ENCODE measurements at regions not wholly inside any gene's neighbourhood (a gene's known extent, or its start where the extent isn't known, plus 50 kb on each side); places are given as distances from the start of the nearest gene placed in this dataset.
A peak's percentile ranks its signal among the peaks of the same experiment; 100 is the strongest.

DNA sequence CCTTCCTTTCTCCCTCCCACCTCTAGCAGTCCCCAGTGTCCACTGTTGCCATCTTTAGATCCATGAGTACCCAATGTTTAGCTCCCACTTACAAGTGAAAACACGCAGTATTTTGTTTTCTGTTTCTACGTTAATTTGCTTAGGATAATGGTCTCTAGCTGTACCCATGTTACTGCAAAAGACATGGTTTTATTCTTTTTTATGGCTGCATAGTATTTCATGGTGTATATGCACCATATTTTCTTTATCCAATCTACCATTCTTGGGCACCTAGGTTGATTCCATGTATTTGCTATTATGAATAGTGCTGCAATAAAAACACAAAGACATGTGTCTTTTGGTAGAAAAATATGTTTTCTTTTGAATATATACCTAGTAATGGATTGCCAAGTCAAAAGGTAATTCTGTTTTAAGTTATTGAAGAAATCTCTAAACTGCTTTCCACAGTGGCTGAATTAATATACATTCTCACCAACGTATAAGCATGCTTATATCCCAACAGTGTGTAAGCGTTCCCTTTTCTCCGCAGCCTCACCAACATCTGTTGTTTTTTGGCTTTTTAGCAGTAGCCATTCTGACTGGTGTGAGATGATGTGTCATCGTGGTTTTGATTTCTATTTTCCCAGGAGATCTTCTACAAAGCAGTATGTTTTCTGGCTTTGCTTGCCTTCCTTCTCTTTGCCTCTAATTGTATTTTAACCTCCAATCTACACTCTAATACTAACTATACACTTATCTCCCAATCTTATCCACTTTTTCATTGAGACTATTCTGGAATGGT is 179.5 kb upstream of the PHF14 start:
- TF ChIP-seq GATA1 (IDR thresholded peaks at IDR 0.05; ENCODE audit: low read depth, low read length) (no peak), POLR2A (IDR thresholded peaks at IDR 0.05; ENCODE audit: low read length) (no peak)
- DNase-seq = no peak

DNA sequence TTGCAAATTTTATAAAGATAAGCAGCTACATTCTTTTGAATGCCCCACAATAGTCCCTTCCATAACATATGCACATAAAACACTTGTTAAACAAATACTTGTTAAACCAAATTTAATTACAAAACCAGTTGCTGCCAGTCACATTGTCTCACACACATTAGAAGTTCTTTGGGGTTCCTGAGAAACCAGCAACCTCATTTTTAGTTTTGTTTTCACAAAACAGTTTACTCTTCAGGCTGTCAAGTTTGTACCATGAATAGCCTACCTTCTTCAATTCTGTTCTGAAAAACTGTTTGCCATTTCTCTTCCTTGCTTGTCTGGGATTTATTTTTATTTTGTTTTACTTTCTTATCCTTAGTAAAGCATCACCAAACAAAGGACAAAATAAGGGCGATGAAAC is 176.5 kb upstream of the PHF14 start:
- DNase-seq = no peak
- TF ChIP-seq GATA1 (IDR thresholded peaks at IDR 0.05; ENCODE audit: low read depth, low read length) (no peak), POLR2A (IDR thresholded peaks at IDR 0.05; ENCODE audit: low read length) (no peak)

DNA sequence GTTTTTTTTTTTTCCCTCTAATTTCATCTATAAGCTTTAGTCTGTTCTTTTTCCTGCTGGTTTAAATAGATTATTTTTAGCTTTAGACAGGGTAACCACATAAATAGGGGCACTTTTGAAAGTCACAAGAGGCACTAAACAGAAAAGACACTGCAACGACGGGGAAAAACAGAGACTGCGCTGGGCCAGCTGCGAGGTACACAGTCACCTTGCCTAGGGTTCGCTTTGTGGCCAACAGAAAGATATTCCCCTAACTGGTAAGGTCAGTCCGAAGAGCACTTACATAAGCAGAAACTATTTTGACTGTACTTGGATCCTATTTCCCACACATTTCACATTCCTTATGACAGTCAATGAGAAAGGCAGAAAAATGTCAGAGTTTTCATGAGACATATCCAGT is 175.6 kb upstream of the PHF14 start:
- DNase-seq = no peak
- TF ChIP-seq POLR2A (IDR thresholded peaks at IDR 0.05; ENCODE audit: low read length) (no peak), GATA1 (IDR thresholded peaks at IDR 0.05; ENCODE audit: low read depth, low read length) (no peak)

GRCh38 chr7:10799475-10799874 is 174.2 kb upstream of the PHF14 start:
- no peak for DNase-seq
- TF ChIP-seq GATA1 (IDR thresholded peaks at IDR 0.05; ENCODE audit: low read depth, low read length) = no peak
- no peak for TF ChIP-seq POLR2A (IDR thresholded peaks at IDR 0.05; ENCODE audit: low read length)

DNA sequence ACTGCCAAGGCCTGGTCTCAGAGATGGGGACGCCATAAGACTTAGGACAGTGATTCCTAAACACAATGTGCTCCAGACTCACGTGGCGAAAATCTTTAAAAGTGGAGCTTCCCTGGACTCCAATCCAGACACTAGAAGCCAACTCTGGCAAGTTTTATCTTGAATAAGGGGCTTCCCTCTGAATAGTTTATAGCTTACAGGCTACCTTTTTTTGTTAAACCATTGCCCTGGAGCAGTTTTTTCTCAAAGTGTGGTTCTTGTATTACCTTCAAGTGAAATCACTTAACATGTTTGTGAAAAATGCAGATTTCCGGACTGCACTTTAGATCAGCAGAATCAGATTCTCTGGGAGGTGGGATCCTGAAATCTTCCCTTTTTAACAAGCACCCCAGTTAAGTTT is 171.7 kb upstream of the PHF14 start:
- TF ChIP-seq GATA1 (IDR thresholded peaks at IDR 0.05; ENCODE audit: low read depth, low read length) = no peak
- TF ChIP-seq POLR2A (IDR thresholded peaks at IDR 0.05; ENCODE audit: low read length) = no peak
- DNase-seq = no peak

- TF ChIP-seq POLR2A (IDR thresholded peaks at IDR 0.05; ENCODE audit: low read length) (no peak), GATA1 (IDR thresholded peaks at IDR 0.05; ENCODE audit: low read depth, low read length) (no peak)
- DNase-seq = no peak
Observed at GRCh38 chr7:10802526-10802925, 171.1 kb upstream of the PHF14 start.

- DNase-seq = peak; percentile 57 to 75
- TF ChIP-seq GATA1 (IDR thresholded peaks at IDR 0.05; ENCODE audit: low read depth, low read length) = no peak
- no peak for TF ChIP-seq POLR2A (IDR thresholded peaks at IDR 0.05; ENCODE audit: low read length)
Observed at GRCh38 chr7:10803720-10804119, 170.0 kb upstream of the PHF14 start.

GRCh38 chr7:10804770-10805169 is 168.9 kb upstream of the PHF14 start:
- TF ChIP-seq GATA1 (IDR thresholded peaks at IDR 0.05; ENCODE audit: low read depth, low read length) = no peak
- TF ChIP-seq POLR2A (IDR thresholded peaks at IDR 0.05; ENCODE audit: low read length) = no peak
- DNase-seq = no peak

DNA sequence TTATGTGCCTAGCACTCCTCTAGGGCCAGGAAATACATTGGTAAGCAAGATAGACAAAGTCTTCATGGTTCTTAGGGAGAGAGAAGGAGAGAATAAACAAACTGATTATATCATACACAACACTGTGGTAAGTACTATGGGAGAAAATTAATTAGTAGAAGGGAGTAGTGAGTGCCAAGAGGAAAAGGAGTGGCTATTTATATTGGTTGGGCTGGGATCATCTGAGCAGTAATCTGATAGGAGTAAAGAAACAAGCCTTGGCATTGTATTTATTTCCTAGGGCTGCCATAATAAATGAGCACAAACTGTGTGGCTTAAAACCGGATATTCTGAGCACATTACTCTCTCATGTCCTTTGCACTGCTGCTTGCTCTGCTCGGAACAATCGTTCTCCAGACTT is 158.1 kb upstream of the PHF14 start:
- DNase-seq = no peak
- TF ChIP-seq GATA1 (IDR thresholded peaks at IDR 0.05; ENCODE audit: low read depth, low read length) (no peak), POLR2A (IDR thresholded peaks at IDR 0.05; ENCODE audit: low read length) (no peak)

DNA sequence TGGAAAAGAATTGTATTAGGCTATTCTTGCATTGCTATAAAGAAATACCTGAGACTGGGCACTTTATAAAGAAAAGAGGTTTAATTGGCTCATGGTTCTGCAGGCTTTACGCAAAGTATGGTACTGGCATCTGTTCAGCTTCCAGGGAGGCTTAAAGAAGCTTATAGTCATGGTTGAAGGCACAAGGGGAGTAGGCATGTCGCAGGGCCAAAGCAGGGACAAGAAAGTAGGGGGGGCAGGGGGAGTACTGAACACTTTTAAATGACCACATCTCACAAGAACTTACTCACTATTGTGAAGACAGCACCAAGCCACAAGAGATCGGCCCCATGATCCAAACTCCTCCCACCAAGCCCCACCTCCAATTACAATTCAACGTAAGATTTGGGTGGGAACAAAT is 152.5 kb upstream of the PHF14 start:
- DNase-seq = no peak
- TF ChIP-seq GATA1 (IDR thresholded peaks at IDR 0.05; ENCODE audit: low read depth, low read length) (no peak), POLR2A (IDR thresholded peaks at IDR 0.05; ENCODE audit: low read length) (no peak)

- DNase-seq = no peak
- TF ChIP-seq POLR2A (IDR thresholded peaks at IDR 0.05; ENCODE audit: low read length) = no peak
- no peak for TF ChIP-seq GATA1 (IDR thresholded peaks at IDR 0.05; ENCODE audit: low read depth, low read length)
Observed at GRCh38 chr7:10824154-10824553, 149.5 kb upstream of the PHF14 start.

DNA sequence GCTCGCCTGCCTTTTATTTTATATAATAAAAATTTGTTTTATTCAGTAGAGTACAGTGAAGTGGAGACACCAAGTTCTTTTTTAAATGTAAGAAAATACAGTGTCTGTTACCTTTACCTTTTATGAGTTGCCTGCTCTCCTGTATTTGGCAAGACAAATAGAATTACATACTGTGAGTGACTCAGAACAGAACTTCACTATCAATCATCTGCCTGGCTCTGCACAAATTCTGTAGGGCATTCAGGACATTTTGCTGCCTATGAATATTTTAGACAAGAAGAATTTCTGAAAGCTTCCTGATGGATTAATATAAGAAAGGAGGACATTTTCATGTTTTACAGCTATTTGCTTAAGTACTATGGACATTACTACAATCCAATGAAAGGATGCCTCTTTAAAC is 135.4 kb upstream of the PHF14 start:
- TF ChIP-seq POLR2A (IDR thresholded peaks at IDR 0.05; ENCODE audit: low read length) (no peak), GATA1 (IDR thresholded peaks at IDR 0.05; ENCODE audit: low read depth, low read length) (no peak)
- DNase-seq = no peak

DNA sequence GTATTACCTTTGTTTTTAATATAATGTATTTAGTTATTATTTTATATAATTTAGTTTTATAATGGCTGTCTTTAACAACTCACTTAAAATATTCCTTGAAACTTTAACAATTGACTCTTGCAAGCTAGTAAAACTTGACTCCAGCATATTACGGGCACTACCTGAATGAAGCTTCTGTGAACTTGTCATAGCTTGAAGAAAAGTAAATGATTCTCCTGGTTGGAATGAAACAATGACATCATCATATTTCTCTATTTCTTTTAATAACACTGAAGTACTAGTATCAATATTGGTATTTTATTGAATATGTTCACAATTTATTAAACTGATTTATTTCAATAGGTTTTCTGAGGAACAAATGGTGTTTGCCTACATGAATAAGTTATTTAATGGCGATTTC is 128.4 kb upstream of the PHF14 start:
- no peak for TF ChIP-seq GATA1 (IDR thresholded peaks at IDR 0.05; ENCODE audit: low read depth, low read length)
- no peak for TF ChIP-seq POLR2A (IDR thresholded peaks at IDR 0.05; ENCODE audit: low read length)
- no peak for DNase-seq

DNA sequence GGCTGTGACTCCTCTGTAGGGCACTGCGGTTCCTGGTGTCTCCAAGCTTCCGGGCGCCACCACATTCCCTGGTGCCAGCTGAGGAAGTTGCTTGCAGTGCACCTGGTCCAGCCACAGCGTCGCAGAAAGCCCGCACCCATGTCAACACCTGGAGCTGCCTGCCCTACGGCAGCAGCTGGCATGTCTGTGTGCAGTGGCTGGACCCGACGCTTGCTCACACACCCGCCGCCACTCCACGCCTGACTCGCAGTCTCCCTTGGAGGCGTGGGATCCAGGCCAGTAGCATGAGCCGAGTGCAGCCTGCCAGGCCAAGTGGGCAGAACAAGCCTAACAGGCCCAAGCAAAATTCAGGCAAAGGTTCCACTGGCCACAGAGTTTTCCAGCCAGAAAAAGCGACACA is 118.1 kb upstream of the PHF14 start:
- DNase-seq = no peak
- no peak for TF ChIP-seq GATA1 (IDR thresholded peaks at IDR 0.05; ENCODE audit: low read depth, low read length)
- TF ChIP-seq POLR2A (IDR thresholded peaks at IDR 0.05; ENCODE audit: low read length) = no peak

DNA sequence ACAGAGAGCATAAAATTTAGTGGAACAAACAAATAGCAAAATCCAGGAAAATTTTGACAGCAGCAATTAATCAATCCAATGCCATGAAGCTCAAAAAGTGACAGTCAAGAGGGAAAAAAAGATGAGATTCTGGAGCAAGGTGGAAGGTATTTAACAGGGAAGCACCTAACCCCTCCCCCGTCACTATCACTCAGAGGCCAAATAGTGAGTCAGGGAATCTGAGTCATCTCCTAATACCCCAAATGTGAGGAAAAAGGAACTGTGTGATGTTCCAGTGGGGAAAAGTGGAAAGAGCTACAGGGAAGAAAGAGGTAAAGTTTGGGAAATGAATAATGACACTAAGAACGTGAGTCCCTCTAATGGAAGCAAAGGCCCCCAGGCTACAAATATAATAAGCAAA is 113.2 kb upstream of the PHF14 start:
- TF ChIP-seq POLR2A (IDR thresholded peaks at IDR 0.05; ENCODE audit: low read length) = no peak
- DNase-seq = peak in 1 of 2 experiments; percentile 5

Data from erythroblast (primary cell).